Tibial nerve (tissue), 3 donors: ENCODE measurements at regions not wholly inside any gene's neighbourhood (a gene's known extent, or its start where the extent isn't known, plus 50 kb on each side); places are given as distances from the start of the nearest gene placed in this dataset.

Experiments used
- POLR2A ChIP-seq, 2 donors: fragments of 450-650 bp; IDR thresholded peaks; one replicate each; pipeline ENCODE4 v1.6.1; 2017; ENCODE audit warnings: antibody characterized with exemption in 2 of 2, mild to moderate bottlenecking in 2 of 2, moderate library complexity in 2 of 2
- TF ChIP-seq, protein P1 (sequence below), 5 experiments: fragments of 200-600 bp in 3 of 5; fragments of 450-650 bp in 2 of 5; sonication (generic) in 3 of 5; IDR thresholded peaks; one replicate each; pipeline ENCODE4 v1.5.1; 2016 to 2019; ENCODE audit warnings: antibody characterized with exemption in 5 of 5, mild to moderate bottlenecking in 3 of 5, moderate library complexity in 2 of 5

DNA sequence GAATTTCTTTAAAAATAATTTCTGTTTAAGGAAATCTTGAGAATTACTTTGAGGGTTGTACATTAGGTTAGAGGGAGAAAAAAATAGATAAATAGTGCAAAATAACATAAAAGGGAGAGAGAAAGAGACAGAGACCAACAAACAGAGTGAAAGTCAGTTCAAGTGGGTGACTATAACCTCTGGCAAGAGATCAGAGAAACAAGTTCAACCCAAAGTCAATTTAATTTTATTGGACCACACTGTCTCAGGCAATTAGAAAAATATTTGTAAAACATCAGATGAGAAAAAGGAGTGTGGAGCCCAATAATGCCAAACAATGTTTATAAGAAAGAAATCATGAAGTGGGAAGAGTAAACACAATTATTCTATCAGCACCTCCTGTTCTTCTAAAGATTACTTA is 143.5 kb upstream of the GYPA start:
- TF ChIP-seq, protein P1, sequence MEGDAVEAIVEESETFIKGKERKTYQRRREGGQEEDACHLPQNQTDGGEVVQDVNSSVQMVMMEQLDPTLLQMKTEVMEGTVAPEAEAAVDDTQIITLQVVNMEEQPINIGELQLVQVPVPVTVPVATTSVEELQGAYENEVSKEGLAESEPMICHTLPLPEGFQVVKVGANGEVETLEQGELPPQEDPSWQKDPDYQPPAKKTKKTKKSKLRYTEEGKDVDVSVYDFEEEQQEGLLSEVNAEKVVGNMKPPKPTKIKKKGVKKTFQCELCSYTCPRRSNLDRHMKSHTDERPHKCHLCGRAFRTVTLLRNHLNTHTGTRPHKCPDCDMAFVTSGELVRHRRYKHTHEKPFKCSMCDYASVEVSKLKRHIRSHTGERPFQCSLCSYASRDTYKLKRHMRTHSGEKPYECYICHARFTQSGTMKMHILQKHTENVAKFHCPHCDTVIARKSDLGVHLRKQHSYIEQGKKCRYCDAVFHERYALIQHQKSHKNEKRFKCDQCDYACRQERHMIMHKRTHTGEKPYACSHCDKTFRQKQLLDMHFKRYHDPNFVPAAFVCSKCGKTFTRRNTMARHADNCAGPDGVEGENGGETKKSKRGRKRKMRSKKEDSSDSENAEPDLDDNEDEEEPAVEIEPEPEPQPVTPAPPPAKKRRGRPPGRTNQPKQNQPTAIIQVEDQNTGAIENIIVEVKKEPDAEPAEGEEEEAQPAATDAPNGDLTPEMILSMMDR (IDR thresholded peaks at IDR 0.05), result no peak
- no peak for TF ChIP-seq POLR2A (IDR thresholded peaks at IDR 0.05)
